ENCODE measurements at regions not wholly inside any gene's neighbourhood (a gene's known extent, or its start where the extent isn't known, plus 50 kb on each side); places are given as distances from the start of the nearest gene placed in this dataset.

DNA sequence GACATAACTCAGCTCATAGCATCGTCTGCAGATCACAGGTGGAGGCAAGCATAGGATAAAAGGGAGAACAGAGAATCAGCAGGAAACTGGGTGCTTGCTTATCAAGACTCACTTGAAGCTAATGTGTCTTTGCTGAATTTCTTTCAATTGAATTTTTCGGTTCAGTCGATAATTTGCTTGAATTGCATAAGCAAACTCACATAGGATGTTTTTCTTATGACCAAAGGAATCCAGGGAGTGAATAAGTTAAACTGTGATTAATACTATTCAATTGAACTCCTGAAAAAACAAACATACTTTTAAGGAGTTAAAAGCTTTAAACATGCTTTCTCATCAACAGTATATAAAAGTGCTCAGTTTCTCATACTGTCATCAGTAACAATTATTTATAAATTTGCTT lies 707.1 kb upstream of the ACVR2A start:
- Mint-ChIP-seq H3K27ac (no peak overlapping the region), H3K27me3 (peaks cover 25% of the 10 kb centered on the region), H3K36me3 (ENCODE audit: insufficient read depth) (no peaks in the 10 kb centered on the region), H3K4me1 (ENCODE audit: low read depth) (peaks cover 15% of the 10 kb centered on the region), H3K4me3 (ENCODE audit: low read depth) (no peak overlapping the region), H3K9me3 (ENCODE audit: low read depth) (no peaks in the 10 kb centered on the region)
- no peak for TF ChIP-seq CTCF (IDR thresholded peaks at IDR 0.05; ENCODE audit: unreplicated experiment)
- DNase-seq (ENCODE audit: low spot score, unreplicated experiment): no peak

GRCh38 chr2:147135376-147135775 lies 709.5 kb upstream of the ACVR2A start:
- no peak overlapping the region for H3K4me3 Mint-ChIP-seq (ENCODE audit: low read depth)
- H3K27ac Mint-ChIP-seq: no peak overlapping the region
- no peak for TF ChIP-seq CTCF (IDR thresholded peaks at IDR 0.05; ENCODE audit: unreplicated experiment)
- H3K36me3 Mint-ChIP-seq (ENCODE audit: insufficient read depth): no peaks in the 10 kb centered on the region
- H3K4me1 Mint-ChIP-seq (ENCODE audit: low read depth): peaks cover 17% of the 10 kb centered on the region
- no peaks in the 10 kb centered on the region for H3K9me3 Mint-ChIP-seq (ENCODE audit: low read depth)
- peaks cover 38% of the 10 kb centered on the region for H3K27me3 Mint-ChIP-seq
- no peak for DNase-seq (ENCODE audit: low spot score, unreplicated experiment)

GRCh38 chr2:147133286-147133908 lies 711.4 kb upstream of the ACVR2A start:
- no peak for TF ChIP-seq CTCF (IDR thresholded peaks at IDR 0.05; ENCODE audit: unreplicated experiment)
- Mint-ChIP-seq H3K27me3 (peaks cover 42% of the 10 kb centered on the region), H3K36me3 (ENCODE audit: insufficient read depth) (no peaks in the 10 kb centered on the region), H3K9me3 (ENCODE audit: low read depth) (no peaks in the 10 kb centered on the region), H3K4me1 (ENCODE audit: low read depth) (peaks cover 17% of the 10 kb centered on the region), H3K4me3 (ENCODE audit: low read depth) (no peak overlapping the region), H3K27ac (no peak overlapping the region)
- no peak for DNase-seq (ENCODE audit: low spot score, unreplicated experiment)

DNA sequence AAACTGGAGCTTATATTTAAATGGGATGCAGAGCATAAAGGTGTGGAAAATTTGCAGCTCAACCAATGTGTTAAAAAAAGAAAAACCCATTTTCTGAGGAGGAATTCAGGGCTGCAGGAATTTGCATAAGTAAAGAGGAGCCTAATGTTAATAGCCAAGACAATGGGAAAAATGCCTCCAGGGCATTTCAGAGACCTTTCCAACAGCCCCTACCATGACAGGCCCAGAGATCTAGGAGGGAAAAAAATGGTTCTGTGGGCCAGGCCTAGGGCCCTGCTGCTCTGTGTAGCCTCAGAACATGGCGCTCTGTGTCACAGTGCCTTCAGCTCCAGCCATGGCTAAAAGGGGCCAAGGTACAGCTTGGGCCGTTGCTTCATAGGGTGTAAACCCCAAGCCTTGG lies 719.7 kb upstream of the ACVR2A start:
- H3K4me3 Mint-ChIP-seq (ENCODE audit: low read depth): no peak overlapping the region
- H3K27ac Mint-ChIP-seq: no peak overlapping the region
- peaks cover 20% of the 10 kb centered on the region for H3K9me3 Mint-ChIP-seq (ENCODE audit: low read depth)
- peaks cover 1% of the 10 kb centered on the region for H3K36me3 Mint-ChIP-seq (ENCODE audit: insufficient read depth)
- no peaks in the 10 kb centered on the region for H3K4me1 Mint-ChIP-seq (ENCODE audit: low read depth)
- peaks cover 9% of the 10 kb centered on the region for H3K27me3 Mint-ChIP-seq
- no peak for TF ChIP-seq CTCF (IDR thresholded peaks at IDR 0.05; ENCODE audit: unreplicated experiment)
- no peak for DNase-seq (ENCODE audit: low spot score, unreplicated experiment)

DNA sequence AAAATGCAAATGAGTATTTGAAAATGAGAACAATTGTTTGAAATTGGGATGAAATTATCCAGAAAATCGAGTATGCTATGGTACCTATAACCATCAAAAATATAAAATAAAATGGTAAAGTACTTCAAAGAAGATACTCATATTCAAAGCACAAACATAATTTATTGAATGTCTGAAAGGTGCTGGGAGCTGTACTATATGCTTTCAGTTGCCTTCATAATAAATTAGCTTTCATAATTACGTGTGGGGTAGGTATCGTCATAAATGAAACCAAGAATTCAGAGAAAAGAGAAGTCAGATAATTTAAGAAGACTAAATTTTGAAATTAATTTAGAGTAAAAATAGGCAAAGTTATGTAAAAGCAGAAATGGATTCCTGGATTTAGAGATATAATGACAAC lies 721.9 kb upstream of the ACVR2A start:
- Mint-ChIP-seq H3K27me3 (no peaks in the 10 kb centered on the region), H3K27ac (no peak overlapping the region), H3K9me3 (ENCODE audit: low read depth) (peaks cover 20% of the 10 kb centered on the region), H3K4me3 (ENCODE audit: low read depth) (no peak overlapping the region), H3K4me1 (ENCODE audit: low read depth) (no peaks in the 10 kb centered on the region), H3K36me3 (ENCODE audit: insufficient read depth) (peaks cover 1% of the 10 kb centered on the region)
- DNase-seq (ENCODE audit: low spot score, unreplicated experiment): no peak
- no peak for TF ChIP-seq CTCF (IDR thresholded peaks at IDR 0.05; ENCODE audit: unreplicated experiment)

All from progenitor cell of endocrine pancreas (in vitro differentiated cells).